K562 (cell line): ENCODE measurements at regions not wholly inside any gene's neighbourhood (a gene's known extent, or its start where the extent isn't known, plus 50 kb on each side); places are given as distances from the start of the nearest gene placed in this dataset.

Experiments used
- ESRRA ChIP-seq: fragments of 450-650 bp; IDR thresholded peaks from 2 replicates; pipeline ENCODE4 v1.6.1; 2014; ENCODE audit warnings: low read depth, mild to moderate bottlenecking, moderate library complexity, borderline replicate concordance
- ILF3 ChIP-seq: fragments of 450-650 bp; IDR thresholded peaks from 2 replicates; pipeline ENCODE4 v1.6.1; 2018; ENCODE audit warnings: antibody characterized with exemption, mild to moderate bottlenecking, moderate library complexity, borderline replicate concordance
- KAT2B ChIP-seq: IDR thresholded peaks from one replicate; pipeline ENCODE4 v1.6.1; 2012; ENCODE audit warnings: low read depth, mild to moderate bottlenecking, control low read depth, inconsistent platforms, low read length, moderate library complexity
- MAFK ChIP-seq: IDR thresholded peaks from 2 replicates; pipeline ENCODE4 v1.6.1; 2011; ENCODE audit warnings: low read length, improper control_type of control experiment
- YBX1 ChIP-seq: fragments of 450-650 bp; IDR thresholded peaks from 2 replicates; pipeline ENCODE4 v1.7.1; 2016; ENCODE audit warnings: mild to moderate bottlenecking
- ZKSCAN3 ChIP-seq: fragments of 250-450 bp; sonication (Bioruptor Pico); IDR thresholded peaks from 2 replicates; pipeline ENCODE4 v1.4.0; 2020
- ZNF274 ChIP-seq: IDR thresholded peaks from 2 replicates; pipeline ENCODE4 v1.6.1; 2011; ENCODE audit warnings: low read depth, mild to moderate bottlenecking, low read length, moderate library complexity, borderline replicate concordance
- ZNF354B ChIP-seq: fragments of 250-450 bp; sonication (Bioruptor Pico); IDR thresholded peaks from 2 replicates; pipeline ENCODE4 v1.4.0; 2020
- ZNF507 ChIP-seq: conservative IDR thresholded peaks from 2 replicates; pipeline ENCODE4 v1.6.1; 2017; ENCODE audit warnings: missing genetic modification characterization, missing compliant biosample characterization
- TF ChIP-seq, protein P1 (sequence below), 3 experiments: IDR thresholded peaks in 2 of 3; conservative IDR thresholded peaks in 1 of 3; 2 replicates each; pipeline ENCODE4 v1.5.1; 2011 to 2012; ENCODE audit warnings: low read length in 3 of 3, mild to moderate bottlenecking in 3 of 3, control low read depth in 2 of 3, improper control_type of control experiment in 1 of 3, inconsistent platforms in 1 of 3, low read depth in 1 of 3, mixed read lengths in 1 of 3, moderate library complexity in 1 of 3; ENCODE audit not compliant: insufficient read depth in 2 of 3
- TF ChIP-seq, protein P2 (sequence below), 2 experiments: fragments of 450-650 bp in 1 of 2; sonication (generic) in 1 of 2; formaldehyde crosslinking in 1 of 2; IDR thresholded peaks; 2 replicates each; pipeline versions ENCODE4 v1.7.1 to v1.9.0; 2016 to 2022; ENCODE audit warnings: inconsistent platforms in 1 of 2, mild to moderate bottlenecking in 1 of 2, missing genetic modification reagents in 1 of 2
- TF ChIP-seq, protein P3 (sequence below): sonication (generic); formaldehyde crosslinking; IDR thresholded peaks from 2 replicates; pipeline ENCODE4 v1.8.1; 2023; ENCODE audit warnings: mild to moderate bottlenecking, missing genetic modification reagents

DNA sequence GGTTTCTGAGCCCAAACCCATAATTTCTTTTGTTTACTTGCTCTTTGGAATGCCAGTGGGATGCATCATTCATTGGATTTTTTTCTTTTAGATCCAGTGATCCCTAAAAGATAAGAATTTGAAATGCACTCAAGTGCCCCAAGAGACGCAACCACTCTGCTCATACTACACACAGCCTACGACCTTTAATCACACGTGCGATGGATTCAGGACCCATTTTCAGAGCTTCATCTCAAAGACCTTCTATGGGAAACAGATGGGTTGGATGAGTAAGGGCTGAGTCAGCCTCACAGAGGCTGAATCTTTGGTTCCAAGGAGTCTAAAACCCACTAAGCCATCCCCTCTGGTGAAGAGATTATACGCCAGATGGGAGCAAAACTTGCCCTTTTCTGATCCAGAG, 265.5 kb upstream of the EXOC2 start:
- TF ChIP-seq ZNF274 = no peak
- TF ChIP-seq, protein P1, sequence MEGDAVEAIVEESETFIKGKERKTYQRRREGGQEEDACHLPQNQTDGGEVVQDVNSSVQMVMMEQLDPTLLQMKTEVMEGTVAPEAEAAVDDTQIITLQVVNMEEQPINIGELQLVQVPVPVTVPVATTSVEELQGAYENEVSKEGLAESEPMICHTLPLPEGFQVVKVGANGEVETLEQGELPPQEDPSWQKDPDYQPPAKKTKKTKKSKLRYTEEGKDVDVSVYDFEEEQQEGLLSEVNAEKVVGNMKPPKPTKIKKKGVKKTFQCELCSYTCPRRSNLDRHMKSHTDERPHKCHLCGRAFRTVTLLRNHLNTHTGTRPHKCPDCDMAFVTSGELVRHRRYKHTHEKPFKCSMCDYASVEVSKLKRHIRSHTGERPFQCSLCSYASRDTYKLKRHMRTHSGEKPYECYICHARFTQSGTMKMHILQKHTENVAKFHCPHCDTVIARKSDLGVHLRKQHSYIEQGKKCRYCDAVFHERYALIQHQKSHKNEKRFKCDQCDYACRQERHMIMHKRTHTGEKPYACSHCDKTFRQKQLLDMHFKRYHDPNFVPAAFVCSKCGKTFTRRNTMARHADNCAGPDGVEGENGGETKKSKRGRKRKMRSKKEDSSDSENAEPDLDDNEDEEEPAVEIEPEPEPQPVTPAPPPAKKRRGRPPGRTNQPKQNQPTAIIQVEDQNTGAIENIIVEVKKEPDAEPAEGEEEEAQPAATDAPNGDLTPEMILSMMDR (IDR thresholded peaks at IDR 0.05 in 2 of 3, conservative IDR thresholded peaks at IDR 0.05 in 1 of 3; ENCODE audit: insufficient read depth in 2 of 3, low read depth in 1 of 3, low read length in 3 of 3) = no peak
- TF ChIP-seq, protein P2, sequence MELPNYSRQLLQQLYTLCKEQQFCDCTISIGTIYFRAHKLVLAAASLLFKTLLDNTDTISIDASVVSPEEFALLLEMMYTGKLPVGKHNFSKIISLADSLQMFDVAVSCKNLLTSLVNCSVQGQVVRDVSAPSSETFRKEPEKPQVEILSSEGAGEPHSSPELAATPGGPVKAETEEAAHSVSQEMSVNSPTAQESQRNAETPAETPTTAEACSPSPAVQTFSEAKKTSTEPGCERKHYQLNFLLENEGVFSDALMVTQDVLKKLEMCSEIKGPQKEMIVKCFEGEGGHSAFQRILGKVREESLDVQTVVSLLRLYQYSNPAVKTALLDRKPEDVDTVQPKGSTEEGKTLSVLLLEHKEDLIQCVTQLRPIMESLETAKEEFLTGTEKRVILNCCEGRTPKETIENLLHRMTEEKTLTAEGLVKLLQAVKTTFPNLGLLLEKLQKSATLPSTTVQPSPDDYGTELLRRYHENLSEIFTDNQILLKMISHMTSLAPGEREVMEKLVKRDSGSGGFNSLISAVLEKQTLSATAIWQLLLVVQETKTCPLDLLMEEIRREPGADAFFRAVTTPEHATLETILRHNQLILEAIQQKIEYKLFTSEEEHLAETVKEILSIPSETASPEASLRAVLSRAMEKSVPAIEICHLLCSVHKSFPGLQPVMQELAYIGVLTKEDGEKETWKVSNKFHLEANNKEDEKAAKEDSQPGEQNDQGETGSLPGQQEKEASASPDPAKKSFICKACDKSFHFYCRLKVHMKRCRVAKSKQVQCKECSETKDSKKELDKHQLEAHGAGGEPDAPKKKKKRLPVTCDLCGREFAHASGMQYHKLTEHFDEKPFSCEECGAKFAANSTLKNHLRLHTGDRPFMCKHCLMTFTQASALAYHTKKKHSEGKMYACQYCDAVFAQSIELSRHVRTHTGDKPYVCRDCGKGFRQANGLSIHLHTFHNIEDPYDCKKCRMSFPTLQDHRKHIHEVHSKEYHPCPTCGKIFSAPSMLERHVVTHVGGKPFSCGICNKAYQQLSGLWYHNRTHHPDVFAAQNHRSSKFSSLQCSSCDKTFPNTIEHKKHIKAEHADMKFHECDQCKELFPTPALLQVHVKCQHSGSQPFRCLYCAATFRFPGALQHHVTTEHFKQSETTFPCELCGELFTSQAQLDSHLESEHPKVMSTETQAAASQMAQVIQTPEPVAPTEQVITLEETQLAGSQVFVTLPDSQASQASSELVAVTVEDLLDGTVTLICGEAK (IDR thresholded peaks at IDR 0.05) = no peak
- TF ChIP-seq, protein P2 (CRISPR knock-in tag; IDR thresholded peaks at IDR 0.05) = no peak
- no peak for TF ChIP-seq ZNF507 (tag)
- no peak for TF ChIP-seq MAFK
- no peak for TF ChIP-seq ZNF354B (CRISPR knock-in tag)
- TF ChIP-seq, protein P3, sequence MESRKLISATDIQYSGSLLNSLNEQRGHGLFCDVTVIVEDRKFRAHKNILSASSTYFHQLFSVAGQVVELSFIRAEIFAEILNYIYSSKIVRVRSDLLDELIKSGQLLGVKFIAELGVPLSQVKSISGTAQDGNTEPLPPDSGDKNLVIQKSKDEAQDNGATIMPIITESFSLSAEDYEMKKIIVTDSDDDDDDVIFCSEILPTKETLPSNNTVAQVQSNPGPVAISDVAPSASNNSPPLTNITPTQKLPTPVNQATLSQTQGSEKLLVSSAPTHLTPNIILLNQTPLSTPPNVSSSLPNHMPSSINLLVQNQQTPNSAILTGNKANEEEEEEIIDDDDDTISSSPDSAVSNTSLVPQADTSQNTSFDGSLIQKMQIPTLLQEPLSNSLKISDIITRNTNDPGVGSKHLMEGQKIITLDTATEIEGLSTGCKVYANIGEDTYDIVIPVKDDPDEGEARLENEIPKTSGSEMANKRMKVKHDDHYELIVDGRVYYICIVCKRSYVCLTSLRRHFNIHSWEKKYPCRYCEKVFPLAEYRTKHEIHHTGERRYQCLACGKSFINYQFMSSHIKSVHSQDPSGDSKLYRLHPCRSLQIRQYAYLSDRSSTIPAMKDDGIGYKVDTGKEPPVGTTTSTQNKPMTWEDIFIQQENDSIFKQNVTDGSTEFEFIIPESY = no peak
- TF ChIP-seq ESRRA = no peak
- no peak for TF ChIP-seq ZKSCAN3
- TF ChIP-seq KAT2B = no peak
- no peak for TF ChIP-seq ILF3
- no peak for TF ChIP-seq YBX1
